ENCODE measurements at regions not wholly inside any gene's neighbourhood (a gene's known extent, or its start where the extent isn't known, plus 50 kb on each side); places are given as distances from the start of the nearest gene placed in this dataset.

- TF ChIP-seq, protein P1, sequence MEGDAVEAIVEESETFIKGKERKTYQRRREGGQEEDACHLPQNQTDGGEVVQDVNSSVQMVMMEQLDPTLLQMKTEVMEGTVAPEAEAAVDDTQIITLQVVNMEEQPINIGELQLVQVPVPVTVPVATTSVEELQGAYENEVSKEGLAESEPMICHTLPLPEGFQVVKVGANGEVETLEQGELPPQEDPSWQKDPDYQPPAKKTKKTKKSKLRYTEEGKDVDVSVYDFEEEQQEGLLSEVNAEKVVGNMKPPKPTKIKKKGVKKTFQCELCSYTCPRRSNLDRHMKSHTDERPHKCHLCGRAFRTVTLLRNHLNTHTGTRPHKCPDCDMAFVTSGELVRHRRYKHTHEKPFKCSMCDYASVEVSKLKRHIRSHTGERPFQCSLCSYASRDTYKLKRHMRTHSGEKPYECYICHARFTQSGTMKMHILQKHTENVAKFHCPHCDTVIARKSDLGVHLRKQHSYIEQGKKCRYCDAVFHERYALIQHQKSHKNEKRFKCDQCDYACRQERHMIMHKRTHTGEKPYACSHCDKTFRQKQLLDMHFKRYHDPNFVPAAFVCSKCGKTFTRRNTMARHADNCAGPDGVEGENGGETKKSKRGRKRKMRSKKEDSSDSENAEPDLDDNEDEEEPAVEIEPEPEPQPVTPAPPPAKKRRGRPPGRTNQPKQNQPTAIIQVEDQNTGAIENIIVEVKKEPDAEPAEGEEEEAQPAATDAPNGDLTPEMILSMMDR (IDR thresholded peaks at IDR 0.05) = no peak
- no peak for TF ChIP-seq POLR2A (IDR thresholded peaks at IDR 0.05)
These were observed 59.7 kb upstream of the CHST1 start for GRCh38 chr11:45725121-45725520.
